ENCODE measurements at regions not wholly inside any gene's neighbourhood (a gene's known extent, or its start where the extent isn't known, plus 50 kb on each side); places are given as distances from the start of the nearest gene placed in this dataset.

- Histone ChIP-seq H3K27ac (ENCODE audit: insufficient read depth, low read length) (no peak overlapping the region), H2AK5ac (ENCODE audit: low read depth, low read length) (no peak overlapping the region), H3K4me2 (ENCODE audit: low read depth, low read length) (no peak overlapping the region), H3K4me1 (ENCODE audit: control insufficient read depth, insufficient read depth, low read length) (no peaks in the 10 kb centered on the region), H4K91ac (ENCODE audit: insufficient read depth, low read depth, low read length) (no peak overlapping the region), H3K9me1 (ENCODE audit: insufficient read depth, low read length) (no peaks in the 10 kb centered on the region), H3K56ac (ENCODE audit: extremely low read depth, insufficient read depth, low read length) (no peak overlapping the region), H3K14ac (replicated peaks; ENCODE audit: low read depth, low read length) (no peak overlapping the region), H4K20me1 (ENCODE audit: insufficient read depth, low read length) (no peaks in the 10 kb centered on the region), H3K36me3 (ENCODE audit: control insufficient read depth, insufficient read depth, low read length) (no peaks in the 10 kb centered on the region), H3K4ac (ENCODE audit: low read depth, low read length) (no peak overlapping the region), H3K18ac (ENCODE audit: low read depth, low read length) (no peak overlapping the region), H2BK20ac (ENCODE audit: low read depth, low read length) (no peak overlapping the region), H3K9ac (ENCODE audit: low read depth, low read length) (no peak overlapping the region), H2AK9ac (replicated peaks; ENCODE audit: low read depth, low read length, poor library complexity) (no peak overlapping the region), H2BK120ac (ENCODE audit: low read depth, low read length) (no peak overlapping the region), H2BK5ac (ENCODE audit: low read depth, low read length, poor library complexity, severe bottlenecking) (no peak overlapping the region), H3K4me3 (ENCODE audit: insufficient read depth, low read depth, low read length) (no peak overlapping the region), H2AFZ (replicated peaks; ENCODE audit: low read length, poor library complexity) (no peak overlapping the region), H4K8ac (ENCODE audit: low read depth in 2 of 2, low read length in 2 of 2) (no peak overlapping the region), H2BK15ac (ENCODE audit: low read depth, low read length) (no peak overlapping the region), H3K23ac (ENCODE audit: low read depth, low read length) (no peak overlapping the region), H3K9me3 (ENCODE audit: control insufficient read depth, insufficient read depth, low read length) (no peaks in the 10 kb centered on the region), H4K5ac (ENCODE audit: low read depth, low read length) (no peak overlapping the region), H3K27me3 (ENCODE audit: control insufficient read depth, insufficient read depth, low read length) (peaks cover 4% of the 10 kb centered on the region), H3K79me1 (ENCODE audit: low read depth in 1 of 2, low read length in 2 of 2) (no peaks in the 10 kb centered on the region)
- BruUV-seq (replicated peaks): no TSS peak
- WGBS, 2 experiments (ENCODE audit: extremely low coverage in 2 of 2, insufficient read length in 1 of 2): 81% methylated on average over 3 of the region's 5 CpGs; no CpG with 5 or more reads in 1 of the 2 experiments
- ATAC-seq (ENCODE audit: low read depth): no peak
- CTCF ChIA-PET: no interaction called here
- in situ Hi-C loops (cut with MboI; ENCODE audit: low sequenced_read_pairs) (no loop called here), intact Hi-C loops (cut with micrococcal nuclease) (no loop called here), dilution Hi-C loops (cut with HindIII; ENCODE audit: low sequenced_read_pairs, unreplicated experiment) (no loop called here)
- POLR2A ChIA-PET (ENCODE audit: unreplicated experiment): no interaction called here
- TF ChIP-seq MXI1 (IDR thresholded peaks at IDR 0.05; ENCODE audit: borderline replicate concordance, low read depth, low read length) (no peak), RAD21 (IDR thresholded peaks at IDR 0.05; ENCODE audit: low read length) (no peak), RFX5 (IDR thresholded peaks at IDR 0.05; ENCODE audit: low read depth, low read length) (no peak), BHLHE40 (IDR thresholded peaks at IDR 0.05; ENCODE audit: low read depth, low read length) (no peak), CTCF (conservative IDR thresholded peaks at IDR 0.05; ENCODE audit: low read depth, low read length) (no peak), CEBPB (IDR thresholded peaks at IDR 0.05; ENCODE audit: low read depth, low read length) (no peak)
- no peak for DNase-seq
These were observed 71.8 kb upstream of the LTA4H start for GRCh38 chr12:96107236-96107635.

Data from IMR-90 (cell line).